Endodermal cell (in vitro differentiated cells): ENCODE measurements at regions not wholly inside any gene's neighbourhood (a gene's known extent, or its start where the extent isn't known, plus 50 kb on each side); places are given as distances from the start of the nearest gene placed in this dataset.

Experiments used
- DNase-seq: peaks from one replicate; pipeline ENCODE4 v3.0.0-alpha.2; 2017
- H3K27ac ChIP-seq: 2 replicates; pipeline ENCODE4 v1.5.1; 2013; ENCODE audit warnings: mild to moderate bottlenecking, low read depth, low read length, moderate library complexity
- H3K27me3 ChIP-seq: 2 replicates; pipeline ENCODE4 v1.6.1; 2013; ENCODE audit warnings: mild to moderate bottlenecking, low read length, moderate library complexity; ENCODE audit not compliant: insufficient read depth, control insufficient read depth, poor library complexity, severe bottlenecking
- H3K36me3 ChIP-seq: 2 replicates; pipeline ENCODE4 v1.7.0; 2013; ENCODE audit warnings: mild to moderate bottlenecking, low read length, moderate library complexity; ENCODE audit not compliant: control insufficient read depth, insufficient read depth
- H3K4me1 ChIP-seq: one replicate; pipeline ENCODE4 v1.7.0; 2013; ENCODE audit warnings: low read length; ENCODE audit not compliant: control insufficient read depth, insufficient read depth
- H3K4me3 ChIP-seq: 2 replicates; pipeline ENCODE4 v1.5.1; 2013; ENCODE audit warnings: mild to moderate bottlenecking, low read length, moderate library complexity
- H3K9ac ChIP-seq: 2 replicates; pipeline ENCODE4 v1.6.1; 2013; ENCODE audit warnings: mild to moderate bottlenecking, low read length, moderate library complexity; ENCODE audit not compliant: poor library complexity, severe bottlenecking; ENCODE audit errors: extremely low read depth
- H3K9me3 ChIP-seq: 2 replicates; pipeline ENCODE4 v1.6.1; 2013; ENCODE audit warnings: mild to moderate bottlenecking, low read length, moderate library complexity; ENCODE audit not compliant: control insufficient read depth
- H3K27ac Mint-ChIP-seq: 2 replicates; pipeline ENCODE4 v1.8.0; 2020; ENCODE audit warnings: mixed read lengths
- H3K27me3 Mint-ChIP-seq: 2 replicates; pipeline ENCODE4 v1.8.0; 2021; ENCODE audit warnings: mild to moderate bottlenecking, mixed read lengths; ENCODE audit not compliant: insufficient read depth
- H3K36me3 Mint-ChIP-seq: 2 replicates; pipeline ENCODE4 v1.8.0; 2020; ENCODE audit warnings: low read depth, mixed read lengths
- H3K4me1 Mint-ChIP-seq: 2 replicates; pipeline ENCODE4 v1.8.0; 2020; ENCODE audit warnings: mixed read lengths
- H3K4me3 Mint-ChIP-seq: 2 replicates; pipeline ENCODE4 v1.8.0; 2020; ENCODE audit warnings: mild to moderate bottlenecking, moderate library complexity, mixed read lengths
- H3K9me3 Mint-ChIP-seq: 2 replicates; pipeline ENCODE4 v1.8.0; 2020; ENCODE audit warnings: mild to moderate bottlenecking, mixed read lengths
- CTCF ChIP-seq: fragments of 200-600 bp; sonication (generic); conservative IDR thresholded peaks from 2 replicates; pipeline ENCODE4 v1.5.0; 2021; ENCODE audit warnings: antibody characterized with exemption, mild to moderate bottlenecking
- WGBS, 2 experiments: methylation state at CpG; one replicate each; pipeline versions ENCODE4 v1.1.5 to v1.1.7; 2013; ENCODE audit warnings: missing lambda C conversion rate in 2 of 2, mixed read lengths in 1 of 2; ENCODE audit not compliant: insufficient coverage in 1 of 2, insufficient read length in 1 of 2; 5-methylcytosine and 5-hydroxymethylcytosine counted together

- Mint-ChIP-seq H3K4me1 (no peaks in the 10 kb centered on the region), H3K9me3 (peaks cover 28% of the 10 kb centered on the region), H3K27ac (no peak overlapping the region), H3K36me3 (no peaks in the 10 kb centered on the region), H3K27me3 (no peaks in the 10 kb centered on the region), H3K4me3 (no peak overlapping the region)
- no peak for TF ChIP-seq CTCF
- H3K4me1 ChIP-seq: no peaks in the 10 kb centered on the region
- H3K27ac ChIP-seq: no peak overlapping the region
- H3K36me3 ChIP-seq: no peaks in the 10 kb centered on the region
- peaks cover 26% of the 10 kb centered on the region for H3K9me3 ChIP-seq
- no peak overlapping the region for H3K4me3 ChIP-seq
- no peak overlapping the region for H3K9ac ChIP-seq
- DNase-seq: no peak
- 75 to 81% methylated on average over 3 to 4 of the region's 4 CpGs for WGBS, 2 experiments
- no peaks in the 10 kb centered on the region for H3K27me3 ChIP-seq
These were observed 92.4 kb upstream of the TSPAN8 start for GRCh38 chr12:71250166-71250565.

- no peak for TF ChIP-seq CTCF
- no peaks in the 10 kb centered on the region for H3K9me3 Mint-ChIP-seq
- H3K27ac Mint-ChIP-seq: no peak overlapping the region
- H3K4me1 ChIP-seq: no peaks in the 10 kb centered on the region
- no peak for DNase-seq
- no peak overlapping the region for H3K9ac ChIP-seq
- H3K27ac ChIP-seq: no peak overlapping the region
- H3K27me3 ChIP-seq: no peaks in the 10 kb centered on the region
- H3K4me3 ChIP-seq: no peak overlapping the region
- no peaks in the 10 kb centered on the region for H3K27me3 Mint-ChIP-seq
- no peaks in the 10 kb centered on the region for H3K36me3 Mint-ChIP-seq
- no peaks in the 10 kb centered on the region for H3K36me3 ChIP-seq
- H3K4me3 Mint-ChIP-seq: no peak overlapping the region
- WGBS, 2 experiments: no CpG with 5 or more reads among the region's 1 CpG
- H3K9me3 ChIP-seq: no peaks in the 10 kb centered on the region
- no peaks in the 10 kb centered on the region for H3K4me1 Mint-ChIP-seq
These were observed 85.6 kb upstream of the TSPAN8 start for GRCh38 chr12:71243370-71243769.

GRCh38 chr12:71242511-71242910 is 84.7 kb upstream of the TSPAN8 start:
- Mint-ChIP-seq H3K27me3 (no peaks in the 10 kb centered on the region), H3K4me1 (no peaks in the 10 kb centered on the region), H3K9me3 (no peaks in the 10 kb centered on the region), H3K4me3 (no peak overlapping the region), H3K36me3 (no peaks in the 10 kb centered on the region), H3K27ac (no peak overlapping the region)
- H3K4me1 ChIP-seq: no peaks in the 10 kb centered on the region
- H3K4me3 ChIP-seq: no peak overlapping the region
- H3K27me3 ChIP-seq: no peaks in the 10 kb centered on the region
- DNase-seq: no peak
- H3K27ac ChIP-seq: no peak overlapping the region
- WGBS, 2 experiments: 88 to 91% methylated on average over 2 of the region's 2 CpGs
- H3K9ac ChIP-seq: no peak overlapping the region
- no peaks in the 10 kb centered on the region for H3K9me3 ChIP-seq
- H3K36me3 ChIP-seq: no peaks in the 10 kb centered on the region
- TF ChIP-seq CTCF: no peak
